GM19328 (cell line): ENCODE measurements at regions not wholly inside any gene's neighbourhood (a gene's known extent, or its start where the extent isn't known, plus 50 kb on each side); places are given as distances from the start of the nearest gene placed in this dataset.

Experiments used
- ATAC-seq: cut with Tn5 transposase; IDR thresholded peaks from one replicate; pipeline ENCODE4 v1.9.1; 2021; ENCODE audit warnings: mild to moderate bottlenecking, moderate library complexity; ENCODE audit not compliant: unreplicated experiment

GRCh38 chr21:35225573-35225972, 176.5 kb upstream of the RUNX1 start:
- no peak for ATAC-seq

- no peak for ATAC-seq
Observed at GRCh38 chr21:35223480-35224156, 174.5 kb upstream of the RUNX1 start.

- no peak for ATAC-seq
Observed at GRCh38 chr21:35222541-35222941, 173.4 kb upstream of the RUNX1 start.

GRCh38 chr21:35222021-35222420, 172.9 kb upstream of the RUNX1 start:
- no peak for ATAC-seq

GRCh38 chr21:35220301-35220700, 171.2 kb upstream of the RUNX1 start:
- no peak for ATAC-seq

- no peak for ATAC-seq
Observed at GRCh38 chr21:35219719-35220118, 170.6 kb upstream of the RUNX1 start.

- ATAC-seq, result no peak
Observed at GRCh38 chr21:35219291-35219690, 170.2 kb upstream of the RUNX1 start.

GRCh38 chr21:35217504-35218060, 168.5 kb upstream of the RUNX1 start:
- ATAC-seq, result no peak

GRCh38 chr21:35216996-35217395, 167.9 kb upstream of the RUNX1 start:
- ATAC-seq, result no peak

GRCh38 chr21:35215870-35216269, 166.8 kb upstream of the RUNX1 start:
- ATAC-seq, result no peak

GRCh38 chr21:35212393-35213127, 163.5 kb upstream of the RUNX1 start:
- ATAC-seq, result no peak

GRCh38 chr21:35211782-35212181, 162.7 kb upstream of the RUNX1 start:
- ATAC-seq, result no peak

GRCh38 chr21:35210093-35210492, 161.0 kb upstream of the RUNX1 start:
- ATAC-seq, result no peak

- ATAC-seq, result no peak
Observed at GRCh38 chr21:35208810-35209517, 159.9 kb upstream of the RUNX1 start.

- no peak for ATAC-seq
Observed at GRCh38 chr21:35208104-35208503, 159.0 kb upstream of the RUNX1 start.

- no peak for ATAC-seq
Observed at GRCh38 chr21:35207322-35207721, 158.2 kb upstream of the RUNX1 start.

GRCh38 chr21:35206141-35207125, 157.3 kb upstream of the RUNX1 start:
- no peak for ATAC-seq

- no peak for ATAC-seq
Observed at GRCh38 chr21:35204850-35205541, 155.9 kb upstream of the RUNX1 start.

- ATAC-seq, result no peak
Observed at GRCh38 chr21:35204125-35204524, 155.0 kb upstream of the RUNX1 start.
